ENCODE measurements at regions not wholly inside any gene's neighbourhood (a gene's known extent, or its start where the extent isn't known, plus 50 kb on each side); places are given as distances from the start of the nearest gene placed in this dataset.

DNA sequence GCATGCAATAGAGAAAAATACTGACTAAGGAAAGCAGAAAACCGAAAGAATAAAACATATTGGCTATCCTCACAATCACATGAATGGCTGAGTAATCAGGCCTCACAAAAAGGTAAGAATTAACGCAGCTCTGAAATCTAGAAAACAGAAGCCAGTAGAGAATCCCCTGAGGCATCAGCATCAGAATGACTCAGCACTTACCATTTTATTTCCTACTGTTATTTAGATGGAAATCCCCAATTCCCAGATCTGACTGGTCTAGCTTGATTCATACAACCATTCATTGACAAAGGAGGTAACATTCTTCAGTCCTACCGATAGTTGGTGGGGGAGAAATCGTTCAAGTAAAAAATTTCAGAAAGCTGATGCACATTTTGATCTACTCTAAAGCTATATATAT is 1408.4 kb upstream of the WWC1 start:
- H3K4me3 ChIP-seq (ENCODE audit: low read length): no peak overlapping the region
- peak; percentile 60 for DNase-seq (ENCODE audit: low read depth)
- TF ChIP-seq, protein P1, sequence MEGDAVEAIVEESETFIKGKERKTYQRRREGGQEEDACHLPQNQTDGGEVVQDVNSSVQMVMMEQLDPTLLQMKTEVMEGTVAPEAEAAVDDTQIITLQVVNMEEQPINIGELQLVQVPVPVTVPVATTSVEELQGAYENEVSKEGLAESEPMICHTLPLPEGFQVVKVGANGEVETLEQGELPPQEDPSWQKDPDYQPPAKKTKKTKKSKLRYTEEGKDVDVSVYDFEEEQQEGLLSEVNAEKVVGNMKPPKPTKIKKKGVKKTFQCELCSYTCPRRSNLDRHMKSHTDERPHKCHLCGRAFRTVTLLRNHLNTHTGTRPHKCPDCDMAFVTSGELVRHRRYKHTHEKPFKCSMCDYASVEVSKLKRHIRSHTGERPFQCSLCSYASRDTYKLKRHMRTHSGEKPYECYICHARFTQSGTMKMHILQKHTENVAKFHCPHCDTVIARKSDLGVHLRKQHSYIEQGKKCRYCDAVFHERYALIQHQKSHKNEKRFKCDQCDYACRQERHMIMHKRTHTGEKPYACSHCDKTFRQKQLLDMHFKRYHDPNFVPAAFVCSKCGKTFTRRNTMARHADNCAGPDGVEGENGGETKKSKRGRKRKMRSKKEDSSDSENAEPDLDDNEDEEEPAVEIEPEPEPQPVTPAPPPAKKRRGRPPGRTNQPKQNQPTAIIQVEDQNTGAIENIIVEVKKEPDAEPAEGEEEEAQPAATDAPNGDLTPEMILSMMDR (IDR thresholded peaks at IDR 0.05; ENCODE audit: insufficient read depth, low read depth, low read length, missing control alignments): no peak

DNA sequence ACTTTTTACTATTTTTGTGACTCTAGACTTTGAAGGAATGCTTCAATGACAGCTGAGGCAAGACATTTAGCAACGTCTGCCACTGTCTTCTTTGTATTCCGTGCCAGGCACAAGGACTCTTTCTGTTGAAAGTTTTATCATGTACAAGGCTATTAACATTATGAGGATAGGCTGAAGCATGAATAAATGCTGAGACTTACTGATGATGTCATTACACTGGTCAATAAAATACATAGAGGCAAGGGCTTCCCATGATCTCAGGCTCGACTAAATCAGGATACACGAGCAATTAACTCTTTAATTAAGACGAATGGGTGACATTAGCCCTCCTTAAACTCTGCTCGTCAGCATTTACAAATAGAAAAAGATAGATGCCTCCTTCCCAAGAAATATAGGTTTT is 1393.3 kb upstream of the WWC1 start:
- H3K4me3 ChIP-seq (ENCODE audit: low read length): no peak overlapping the region
- TF ChIP-seq, protein P1 (IDR thresholded peaks at IDR 0.05; ENCODE audit: insufficient read depth, low read depth, low read length, missing control alignments): no peak
- DNase-seq (ENCODE audit: low read depth): no peak

DNA sequence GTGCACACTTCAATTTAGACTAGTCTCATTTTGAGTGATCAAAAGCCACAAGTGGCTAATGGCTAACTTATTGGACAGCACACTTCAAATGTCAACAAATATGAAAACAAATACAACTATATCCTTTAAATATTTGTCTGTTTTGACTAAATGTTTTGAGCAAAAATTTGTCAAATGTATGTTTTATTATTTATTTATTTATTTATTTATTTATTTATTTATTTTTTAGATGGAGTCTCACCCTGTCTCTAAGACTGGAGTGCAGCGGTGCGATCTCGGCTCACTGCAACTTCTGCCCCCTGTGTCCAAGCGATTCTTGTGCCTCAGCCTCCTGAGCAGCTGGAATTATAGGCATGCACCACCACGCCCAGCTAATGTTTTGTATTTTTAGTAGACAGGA is 1392.1 kb upstream of the WWC1 start:
- H3K4me3 ChIP-seq (ENCODE audit: low read length): no peak overlapping the region
- TF ChIP-seq, protein P1 (IDR thresholded peaks at IDR 0.05; ENCODE audit: insufficient read depth, low read depth, low read length, missing control alignments): no peak
- DNase-seq (ENCODE audit: low read depth): no peak

DNA sequence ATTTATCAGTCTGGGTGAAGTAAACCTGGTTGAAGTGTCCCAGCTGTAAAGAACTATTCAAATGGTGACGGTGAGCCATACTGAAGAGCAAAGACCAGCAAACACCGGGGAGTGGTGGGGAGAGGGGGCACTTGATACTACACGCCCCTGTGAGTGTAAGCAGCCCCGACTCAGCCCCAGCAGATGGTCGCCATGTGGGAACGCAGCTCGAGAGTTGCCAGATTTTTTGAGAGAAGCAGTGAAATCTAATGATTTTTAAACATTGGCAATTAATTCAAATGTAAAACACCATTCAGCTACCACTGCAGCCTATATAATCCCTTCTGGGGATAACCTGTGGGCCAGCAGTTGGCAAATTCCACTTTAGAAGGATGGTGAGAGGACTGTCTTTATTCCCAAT is 1386.9 kb upstream of the WWC1 start:
- DNase-seq (ENCODE audit: low read depth): no peak
- no peak overlapping the region for H3K4me3 ChIP-seq (ENCODE audit: low read length)
- TF ChIP-seq, protein P1 (IDR thresholded peaks at IDR 0.05; ENCODE audit: insufficient read depth, low read depth, low read length, missing control alignments): no peak

DNA sequence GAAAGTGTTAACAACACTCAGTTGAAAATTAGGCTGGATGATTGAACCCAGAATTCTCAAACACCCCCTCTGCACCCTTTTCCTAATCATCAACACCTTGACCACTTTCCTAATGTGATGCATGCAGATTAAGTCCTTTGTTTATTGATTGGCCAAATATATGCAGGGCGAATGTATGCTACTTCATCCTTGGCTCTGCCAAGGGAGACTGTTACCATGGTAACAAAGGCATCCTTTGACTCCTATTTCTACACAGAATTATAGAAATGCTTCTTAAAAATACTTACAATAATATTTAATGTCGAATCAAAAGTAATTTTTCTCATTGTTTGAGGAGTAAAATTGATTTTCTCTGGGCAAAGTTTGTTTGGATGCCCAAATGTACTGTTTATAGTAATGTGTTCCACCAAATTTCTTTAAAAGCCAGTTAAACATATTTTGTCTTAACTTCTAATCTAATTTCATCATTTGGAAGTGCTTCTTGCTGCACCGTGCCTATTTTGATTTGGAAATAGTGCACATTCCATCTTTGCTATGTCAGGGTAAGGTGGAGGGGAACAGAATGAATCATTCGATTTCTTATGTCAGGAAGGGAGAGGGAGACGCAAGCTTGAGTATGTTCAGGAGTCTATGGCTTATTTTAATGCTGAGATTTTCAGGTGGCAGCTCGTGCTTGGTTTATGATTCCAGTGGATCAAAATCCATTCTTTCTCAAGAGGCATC is 1384.3 kb upstream of the WWC1 start:
- TF ChIP-seq, protein P1 (IDR thresholded peaks at IDR 0.05; ENCODE audit: insufficient read depth, low read depth, low read length, missing control alignments): no peak
- peak; percentile 44 for DNase-seq (ENCODE audit: low read depth)
- no peak overlapping the region for H3K4me3 ChIP-seq (ENCODE audit: low read length)

DNA sequence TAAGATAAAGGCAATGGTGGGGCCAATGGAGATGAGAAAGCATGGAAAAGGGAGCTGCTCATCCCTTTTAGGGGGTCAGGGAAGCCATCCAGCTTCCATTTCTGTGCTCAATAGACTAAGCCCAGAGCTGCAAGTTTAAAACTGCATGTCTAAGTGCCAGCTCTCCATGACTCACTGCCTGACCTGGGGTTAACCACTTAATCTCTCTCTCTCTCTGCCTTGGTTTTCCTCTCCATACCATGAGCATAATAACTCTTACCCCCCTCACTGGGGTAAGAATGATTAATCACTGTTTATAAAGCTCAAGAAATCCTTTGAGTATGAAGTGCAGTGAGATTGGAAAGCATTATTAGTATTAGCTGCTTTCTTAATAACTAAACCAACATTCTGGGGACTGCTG is 1382.4 kb upstream of the WWC1 start:
- no peak overlapping the region for H3K4me3 ChIP-seq (ENCODE audit: low read length)
- TF ChIP-seq, protein P1 (IDR thresholded peaks at IDR 0.05; ENCODE audit: insufficient read depth, low read depth, low read length, missing control alignments): no peak
- peak; percentile 46 for DNase-seq (ENCODE audit: low read depth)

DNA sequence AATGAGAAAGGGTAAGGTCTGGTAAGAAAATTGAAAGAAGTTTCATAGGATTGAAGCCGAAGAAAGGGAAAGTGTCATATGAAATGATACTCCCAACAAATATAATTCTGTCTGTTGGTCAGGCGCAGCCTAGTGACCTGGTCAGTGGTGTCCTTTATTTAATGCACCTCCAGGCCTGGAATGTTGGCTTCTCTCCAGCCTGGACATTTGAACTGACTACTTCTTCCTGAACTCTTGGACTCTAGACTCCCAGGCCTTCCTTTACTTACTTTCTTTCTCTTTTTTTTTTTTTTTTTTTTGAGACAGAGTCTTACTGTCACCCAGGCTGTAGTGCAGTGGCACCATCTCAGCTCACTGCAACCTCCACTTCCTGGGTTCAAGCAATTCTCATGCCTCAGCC is 1381.5 kb upstream of the WWC1 start:
- no peak overlapping the region for H3K4me3 ChIP-seq (ENCODE audit: low read length)
- TF ChIP-seq, protein P1 (IDR thresholded peaks at IDR 0.05; ENCODE audit: insufficient read depth, low read depth, low read length, missing control alignments): no peak
- no peak for DNase-seq (ENCODE audit: low read depth)
